KMS-11 (cell line): ENCODE measurements at regions not wholly inside any gene's neighbourhood (a gene's known extent, or its start where the extent isn't known, plus 50 kb on each side); places are given as distances from the start of the nearest gene placed in this dataset.
"Not testable (repeated sequence)": the region's sequence is repeated elsewhere in the genome, so short reads cannot be mapped to it uniquely, and the experiment has no call there.

ENCODE experiments used
- H2AFZ ChIP-seq: fragments of 200-600 bp; sonication (generic); 2 replicates; pipeline ENCODE4 v1.6.1; 2016; ENCODE audit warnings: antibody characterized with exemption, mixed run types, low read depth
- H3K27ac ChIP-seq: fragments of 200-600 bp; sonication (generic); 2 replicates; pipeline ENCODE4 v1.6.1; 2016; ENCODE audit warnings: mild to moderate bottlenecking, mixed run types
- H3K27me3 ChIP-seq: fragments of 200-600 bp; sonication (generic); 2 replicates; pipeline ENCODE4 v1.6.1; 2017; ENCODE audit warnings: mild to moderate bottlenecking, low read depth, mixed run types, moderate library complexity; ENCODE audit not compliant: insufficient read depth
- H3K36me3 ChIP-seq: fragments of 200-600 bp; sonication (generic); 2 replicates; pipeline ENCODE4 v1.6.1; 2017; ENCODE audit warnings: mild to moderate bottlenecking, mixed run types; ENCODE audit not compliant: insufficient read depth
- H3K4me1 ChIP-seq: fragments of 200-600 bp; sonication (generic); 2 replicates; pipeline ENCODE4 v1.6.1; 2016; ENCODE audit warnings: mild to moderate bottlenecking, low read depth, mixed run types; ENCODE audit not compliant: poor library complexity, severe bottlenecking
- H3K4me2 ChIP-seq: fragments of 200-600 bp; sonication (generic); 2 replicates; pipeline ENCODE4 v1.7.0; 2016; ENCODE audit warnings: mild to moderate bottlenecking, mixed run types
- H3K4me3 ChIP-seq: fragments of 200-600 bp; sonication (generic); IDR thresholded peaks from 2 replicates; pipeline ENCODE4 v1.6.1; 2017; ENCODE audit warnings: low read depth, low read length, mixed read lengths; ENCODE audit not compliant: insufficient read depth
- H3K79me2 ChIP-seq: fragments of 200-600 bp; sonication (generic); 2 replicates; pipeline ENCODE4 v1.6.1; 2016; ENCODE audit warnings: low read depth, mixed run types; ENCODE audit not compliant: insufficient read depth
- H3K9ac ChIP-seq: fragments of 200-600 bp; sonication (generic); 2 replicates; pipeline ENCODE4 v1.6.1; 2016; ENCODE audit warnings: mild to moderate bottlenecking, mixed run types
- H4K20me1 ChIP-seq: fragments of 200-600 bp; sonication (generic); 2 replicates; pipeline ENCODE4 v1.6.1; 2016; ENCODE audit warnings: mild to moderate bottlenecking, mixed run types; ENCODE audit not compliant: insufficient read depth
- CTCF ChIP-seq: fragments of 200-600 bp; sonication (generic); conservative IDR thresholded peaks from 2 replicates; pipeline ENCODE4 v1.6.1; 2017; ENCODE audit warnings: low read depth, mild to moderate bottlenecking, antibody characterized with exemption, low read length, moderate library complexity, mixed read lengths

DNA sequence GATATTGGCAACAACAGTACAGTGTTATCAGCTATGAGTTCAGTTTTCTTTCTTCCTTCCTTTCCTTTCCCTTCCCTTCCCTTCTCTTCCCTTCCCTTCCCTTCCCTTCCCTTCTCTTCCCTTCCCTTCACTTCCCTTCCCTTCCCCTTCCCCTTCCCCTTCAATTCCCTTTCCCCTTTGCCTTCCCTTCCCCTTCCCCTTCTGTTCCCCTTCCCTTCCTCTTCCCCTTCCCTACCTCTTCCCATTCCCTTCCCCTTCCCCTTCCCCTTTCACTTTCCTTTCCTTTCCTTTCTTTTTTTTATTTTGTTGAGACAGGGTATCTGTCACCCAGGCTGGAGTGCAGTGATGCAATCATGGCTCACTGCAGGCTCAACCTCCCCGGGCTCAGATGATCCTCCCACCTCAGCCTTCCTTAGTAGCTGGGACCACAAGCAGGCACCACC lies 72.3 kb upstream of the CAPZB start:
- H3K4me3 ChIP-seq: no peak overlapping the region
- H4K20me1 ChIP-seq: no peaks in the 10 kb centered on the region
- H3K79me2 ChIP-seq: no peaks in the 10 kb centered on the region
- no peaks in the 10 kb centered on the region for H3K27me3 ChIP-seq
- H3K4me1 ChIP-seq: no peaks in the 10 kb centered on the region
- H2AFZ ChIP-seq: no peak overlapping the region
- no peaks in the 10 kb centered on the region for H3K36me3 ChIP-seq
- no peak overlapping the region for H3K4me2 ChIP-seq
- TF ChIP-seq CTCF: no peak
- H3K27ac ChIP-seq: no peak overlapping the region
- H3K9ac ChIP-seq: no peak overlapping the region

GRCh38 chr1:19554090-19554489 lies 68.8 kb upstream of the CAPZB start:
- H3K4me3 ChIP-seq: no peak overlapping the region
- no peak overlapping the region for H2AFZ ChIP-seq
- no peaks in the 10 kb centered on the region for H3K79me2 ChIP-seq
- H3K9ac ChIP-seq: no peak overlapping the region
- H4K20me1 ChIP-seq: no peaks in the 10 kb centered on the region
- no peak for TF ChIP-seq CTCF
- H3K4me2 ChIP-seq: no peak overlapping the region
- H3K36me3 ChIP-seq: no peaks in the 10 kb centered on the region
- H3K27me3 ChIP-seq: no peaks in the 10 kb centered on the region
- H3K4me1 ChIP-seq: no peaks in the 10 kb centered on the region
- no peak overlapping the region for H3K27ac ChIP-seq

GRCh38 chr1:19552291-19553010 lies 67.1 kb upstream of the CAPZB start:
- Histone ChIP-seq H3K79me2 (no peaks in the 10 kb centered on the region), H4K20me1 (no peaks in the 10 kb centered on the region), H2AFZ (no peak overlapping the region), H3K4me2 (no peak overlapping the region), H3K36me3 (no peaks in the 10 kb centered on the region), H3K27me3 (no peaks in the 10 kb centered on the region), H3K27ac (no peak overlapping the region), H3K4me1 (no peaks in the 10 kb centered on the region), H3K4me3 (no peak overlapping the region), H3K9ac (no peak overlapping the region)
- no peak for TF ChIP-seq CTCF

DNA sequence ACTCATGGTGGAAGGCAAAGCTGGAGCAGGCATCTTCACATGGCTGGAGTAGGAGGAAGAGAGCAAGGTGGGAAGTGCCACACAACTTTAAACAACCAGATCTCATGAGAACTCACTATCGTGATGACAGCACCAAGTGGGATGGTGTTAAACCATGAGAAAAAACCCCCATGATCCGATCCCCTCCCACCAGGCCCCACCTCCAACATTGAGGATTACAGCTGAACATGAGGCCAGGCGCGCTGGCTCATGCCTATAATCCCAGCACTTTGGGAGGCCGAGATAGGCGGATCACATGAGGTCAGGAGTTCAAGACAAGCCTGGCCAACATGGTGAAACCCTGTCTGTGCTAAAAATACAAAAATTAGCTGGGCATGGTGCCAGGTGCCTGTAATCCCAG lies 66.5 kb upstream of the CAPZB start:
- H3K4me1 ChIP-seq, H3K27me3 ChIP-seq, H3K36me3 ChIP-seq, H3K9ac ChIP-seq, H3K79me2 ChIP-seq, H3K4me2 ChIP-seq, H2AFZ ChIP-seq, H3K4me3 ChIP-seq, H3K27ac ChIP-seq, H4K20me1 ChIP-seq: not testable (repeated sequence)

- not testable (repeated sequence) for H3K4me1 ChIP-seq, H3K27me3 ChIP-seq, H3K4me2 ChIP-seq
Measured at GRCh38 chr1:19550437-19550836, 65.1 kb upstream of the CAPZB start.

More at GRCh38 chr1:19550437-19550836, 65.1 kb upstream of the CAPZB start:
- not testable (repeated sequence) for H3K36me3 ChIP-seq, H3K79me2 ChIP-seq, H3K9ac ChIP-seq, H2AFZ ChIP-seq, H4K20me1 ChIP-seq, H3K4me3 ChIP-seq, H3K27ac ChIP-seq
